GM18505 (cell line): ENCODE measurements at regions not wholly inside any gene's neighbourhood (a gene's known extent, or its start where the extent isn't known, plus 50 kb on each side); places are given as distances from the start of the nearest gene placed in this dataset.
"Not testable (repeated sequence)": the region's sequence is repeated elsewhere in the genome, so short reads cannot be mapped to it uniquely, and the experiment has no call there.

ENCODE experiments used
- ATAC-seq: cut with Tn5 transposase; IDR thresholded peaks from one replicate; pipeline ENCODE4 v1.9.1; 2021; ENCODE audit not compliant: unreplicated experiment
- POLR2A ChIP-seq: IDR thresholded peaks from 4 replicates; pipeline ENCODE4 v1.6.1; 2011; ENCODE audit warnings: borderline replicate concordance; ENCODE audit not compliant: insufficient read depth, insufficient read length; ENCODE audit errors: extremely low read depth

DNA sequence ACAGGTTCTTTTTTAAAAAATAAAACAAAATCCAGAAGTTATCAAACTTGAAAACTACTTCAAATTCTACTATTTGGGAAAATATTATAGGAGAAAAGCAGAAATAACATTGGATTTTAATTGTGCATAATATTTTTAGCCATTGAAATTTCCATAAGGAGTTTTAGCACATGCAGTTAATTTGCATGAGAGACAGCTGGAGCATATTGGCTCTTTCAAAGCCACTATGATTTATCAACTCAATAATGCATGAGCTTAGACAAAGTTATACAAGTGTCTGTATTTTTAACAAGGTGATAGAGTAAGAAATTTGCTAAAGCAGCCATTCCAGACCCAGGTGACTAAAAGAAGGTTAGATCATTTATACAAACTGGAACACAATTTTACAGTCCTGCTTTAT lies 189.0 kb upstream of the TFAP2D start:
- no peak for TF ChIP-seq POLR2A
- ATAC-seq = no peak

- no peak for TF ChIP-seq POLR2A
- ATAC-seq = no peak
Measured at GRCh38 chr6:50527985-50528384, 185.3 kb upstream of the TFAP2D start.

GRCh38 chr6:50539447-50539846 lies 173.9 kb upstream of the TFAP2D start:
- TF ChIP-seq POLR2A = no peak
- ATAC-seq = no peak

GRCh38 chr6:50541941-50542340 lies 171.4 kb upstream of the TFAP2D start:
- TF ChIP-seq POLR2A = no peak

DNA sequence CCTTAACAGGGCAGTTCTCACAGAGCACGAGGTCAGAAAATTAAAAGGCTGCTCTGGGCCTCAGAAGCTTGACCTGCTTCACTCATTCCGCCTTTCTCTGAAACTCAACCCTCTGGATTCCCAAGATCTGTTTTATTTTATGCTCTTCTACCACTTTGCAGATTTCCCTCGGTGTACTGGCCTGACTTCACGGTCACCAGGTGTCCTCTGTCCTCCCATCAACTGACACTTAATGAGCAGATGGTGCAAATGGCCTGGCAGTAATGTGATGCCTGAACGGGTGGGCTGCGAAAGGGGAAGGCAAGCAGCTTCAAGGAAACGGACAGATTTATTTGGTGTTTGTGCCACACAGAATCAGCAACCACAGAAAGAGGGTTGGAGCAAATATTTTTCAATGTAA lies 169.7 kb upstream of the TFAP2D start:
- TF ChIP-seq POLR2A = no peak
- ATAC-seq = no peak

More at GRCh38 chr6:50541941-50542340, 171.4 kb upstream of the TFAP2D start:
- no peak for ATAC-seq

- TF ChIP-seq POLR2A = no peak
- ATAC-seq = no peak
Measured at GRCh38 chr6:50549026-50549425, 164.3 kb upstream of the TFAP2D start.

DNA sequence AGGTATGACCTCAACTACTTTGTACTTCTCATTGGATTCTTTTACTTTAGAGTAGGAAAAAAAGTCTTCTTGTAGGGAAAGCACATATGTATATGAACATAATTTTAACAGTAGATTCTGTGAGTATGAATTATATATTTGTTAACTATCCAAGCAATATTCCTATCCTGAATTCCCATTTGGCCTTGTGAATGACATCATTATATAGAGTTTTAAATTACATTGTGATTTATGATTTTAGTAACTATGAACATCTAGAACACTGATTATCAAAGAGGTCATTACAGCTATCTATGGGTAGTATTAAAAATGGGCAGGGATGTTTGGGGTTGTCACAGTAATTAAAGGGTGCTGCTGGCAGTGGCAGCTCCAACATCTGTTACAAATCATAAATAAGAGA lies 163.9 kb upstream of the TFAP2D start:
- ATAC-seq = no peak
- no peak for TF ChIP-seq POLR2A

DNA sequence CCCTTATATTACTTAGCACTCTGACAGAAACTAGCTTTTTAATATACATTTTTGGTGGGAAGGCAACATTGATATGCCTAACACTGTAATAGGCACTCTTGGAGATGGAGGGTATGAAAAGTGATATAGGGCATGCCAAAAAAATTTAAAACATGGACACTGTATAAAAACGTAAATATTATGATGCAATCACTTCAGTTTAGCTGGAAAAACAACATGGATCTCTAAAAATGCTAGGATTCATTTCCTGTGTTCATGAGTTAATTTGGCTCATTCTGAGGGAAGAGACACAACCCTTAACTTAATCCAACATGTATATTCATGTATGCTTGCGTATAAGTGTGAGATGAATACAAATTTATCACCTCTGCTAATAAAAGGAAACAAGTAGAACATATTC lies 157.3 kb upstream of the TFAP2D start:
- no peak for TF ChIP-seq POLR2A
- no peak for ATAC-seq

GRCh38 chr6:50565004-50565403 lies 148.3 kb upstream of the TFAP2D start:
- ATAC-seq = no peak
- TF ChIP-seq POLR2A = no peak

- ATAC-seq = not testable (repeated sequence)
Measured at GRCh38 chr6:50571230-50571629, 142.1 kb upstream of the TFAP2D start.

DNA sequence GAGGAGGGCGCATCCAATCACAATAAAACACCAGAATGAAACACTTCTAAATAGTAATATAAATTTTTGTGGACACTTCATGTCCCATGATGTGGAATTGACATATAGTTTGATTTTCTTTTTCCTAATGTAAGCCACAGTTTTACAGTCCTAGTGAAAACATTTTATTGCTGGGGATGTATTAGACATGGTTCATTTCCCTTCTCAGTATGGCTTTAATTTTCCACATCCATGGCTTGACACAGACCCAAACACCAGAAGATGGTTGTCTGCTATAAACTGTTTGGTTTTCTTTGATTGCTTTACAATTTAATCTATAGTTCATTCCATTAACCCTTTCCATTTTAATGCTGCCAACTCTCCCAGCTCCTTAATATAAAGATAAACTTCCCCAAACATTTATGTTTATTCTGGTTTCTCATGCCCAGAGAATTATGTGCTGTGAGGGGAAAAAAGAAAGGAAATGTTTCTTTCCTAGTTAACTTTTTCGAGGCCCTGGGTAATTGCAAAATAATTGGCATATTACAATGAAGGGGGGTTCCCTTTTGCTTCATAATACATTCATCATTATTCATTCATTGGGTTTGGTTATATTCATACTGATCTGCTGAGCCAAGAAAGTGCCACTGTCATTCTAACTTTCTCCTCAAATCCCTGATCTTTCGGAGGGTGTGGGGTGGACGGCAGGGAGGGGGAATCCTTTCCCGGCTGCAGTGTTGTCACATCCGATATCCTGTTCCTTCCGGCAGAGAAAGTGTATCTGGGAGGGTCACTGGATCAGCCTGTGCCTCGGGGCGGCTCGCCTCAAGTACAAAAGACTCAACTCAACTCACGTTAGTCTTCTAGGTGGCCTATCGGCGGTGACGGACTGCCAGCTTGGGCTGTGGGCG lies 127.6 kb upstream of the TFAP2D start:
- ATAC-seq = no peak
- TF ChIP-seq POLR2A = no peak

- ATAC-seq = no peak
- TF ChIP-seq POLR2A = no peak
Measured at GRCh38 chr6:50586331-50586675, 127.0 kb upstream of the TFAP2D start.

DNA sequence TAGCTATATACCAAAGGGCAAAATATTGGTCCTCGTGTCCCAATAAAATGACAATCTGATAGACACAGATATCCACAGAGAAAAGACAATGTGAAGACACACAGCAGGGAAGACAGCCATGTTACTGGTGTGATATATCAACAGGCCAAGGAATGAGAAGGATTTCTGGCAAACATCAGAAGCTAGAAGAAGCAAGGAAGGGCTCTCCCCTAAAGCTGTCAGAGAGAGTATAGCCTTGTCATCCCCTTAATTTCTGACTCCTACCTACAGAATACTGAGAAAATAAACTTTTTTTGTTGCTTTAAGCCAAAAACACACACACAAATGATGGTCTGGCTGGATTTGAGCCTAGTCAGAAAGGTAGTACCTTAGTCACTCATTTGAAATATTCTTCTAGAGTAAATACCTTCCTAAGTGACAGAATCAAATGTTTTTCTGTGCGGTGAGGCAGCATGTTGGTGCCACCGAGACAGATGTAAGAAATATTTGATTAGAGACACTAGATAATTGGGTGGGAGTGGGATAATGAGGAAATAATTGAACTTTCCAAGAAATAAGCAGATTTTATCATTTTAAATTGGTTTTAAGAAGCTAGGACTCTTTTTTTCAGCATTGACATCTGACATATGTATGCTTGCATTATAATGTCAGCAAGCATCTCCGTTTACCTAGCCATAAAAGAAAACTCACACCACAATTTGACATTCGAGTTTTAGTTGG lies 123.4 kb upstream of the TFAP2D start:
- TF ChIP-seq POLR2A = no peak
- no peak for ATAC-seq

DNA sequence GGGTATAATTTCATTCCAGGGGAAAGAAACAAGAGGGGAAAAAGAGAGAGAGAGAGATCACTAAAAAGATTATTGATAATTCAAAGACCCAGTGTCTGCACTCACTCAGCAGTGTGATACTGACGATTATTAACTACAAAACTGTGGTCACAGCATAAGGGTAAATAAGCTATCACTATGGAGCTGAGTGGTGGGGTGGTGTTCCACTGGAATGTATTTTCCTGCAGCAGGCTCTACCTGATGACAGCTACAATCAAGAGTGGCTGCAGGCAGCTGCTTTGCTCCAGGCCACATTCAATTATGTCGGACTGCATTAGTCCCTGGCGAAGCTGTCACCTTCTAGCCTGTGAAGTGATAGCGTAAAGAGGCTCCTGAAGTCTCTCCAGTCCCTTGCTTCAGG lies 122.2 kb upstream of the TFAP2D start:
- no peak for TF ChIP-seq POLR2A
- no peak for ATAC-seq

DNA sequence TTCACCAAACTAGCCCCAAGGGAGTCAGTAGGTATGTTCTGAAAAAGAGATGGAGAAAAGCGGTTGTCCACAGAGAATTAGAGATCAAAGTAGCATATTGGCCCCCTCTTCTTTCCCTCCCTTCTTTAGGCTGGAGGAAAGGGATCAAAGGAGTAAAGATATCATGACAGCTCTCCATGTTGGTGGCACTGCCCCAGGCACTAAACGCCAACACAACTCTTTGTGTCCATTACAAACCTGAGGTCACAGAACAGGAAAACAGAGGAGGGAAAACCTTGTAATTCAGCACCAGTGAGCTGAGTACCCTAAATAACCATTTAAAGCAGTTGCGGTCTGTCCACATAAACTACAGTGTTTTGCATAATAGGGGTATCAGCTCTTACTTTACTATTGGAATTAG lies 113.0 kb upstream of the TFAP2D start:
- ATAC-seq = no peak
- TF ChIP-seq POLR2A = no peak

GRCh38 chr6:50602292-50602691 lies 111.0 kb upstream of the TFAP2D start:
- ATAC-seq = no peak
- no peak for TF ChIP-seq POLR2A
